ENCODE measurements at regions not wholly inside any gene's neighbourhood (a gene's known extent, or its start where the extent isn't known, plus 50 kb on each side); places are given as distances from the start of the nearest gene placed in this dataset.

- Histone ChIP-seq H3K36me3 (ENCODE audit: control insufficient read depth in 2 of 2, insufficient read depth in 1 of 2, low read length in 2 of 2) (no peaks in the 10 kb centered on the region), H3K27ac (ENCODE audit: extremely low read depth, low read depth, low read length) (no peak overlapping the region), H3K9me3 (ENCODE audit: control insufficient read depth, insufficient read depth, low read depth, low read length) (no peaks in the 10 kb centered on the region), H3K4me1 (ENCODE audit: control insufficient read depth, insufficient read depth, low read length) (no peaks in the 10 kb centered on the region; the same call in 1 of the 2 replicates), H3K4me3 (ENCODE audit: low read depth, low read length) (no peak overlapping the region)
- TF ChIP-seq ZBTB17 (tag by site-specific recombination; IDR thresholded peaks at IDR 0.05) (no peak), ZNF146 (tag by site-specific recombination; IDR thresholded peaks at IDR 0.05) (no peak)
- ChIA-PET CTCF (no interaction called here), POLR2A (no interaction called here)
Observed at GRCh38 chr12:66925083-66925482, 246.2 kb upstream of the GRIP1 start.

DNA sequence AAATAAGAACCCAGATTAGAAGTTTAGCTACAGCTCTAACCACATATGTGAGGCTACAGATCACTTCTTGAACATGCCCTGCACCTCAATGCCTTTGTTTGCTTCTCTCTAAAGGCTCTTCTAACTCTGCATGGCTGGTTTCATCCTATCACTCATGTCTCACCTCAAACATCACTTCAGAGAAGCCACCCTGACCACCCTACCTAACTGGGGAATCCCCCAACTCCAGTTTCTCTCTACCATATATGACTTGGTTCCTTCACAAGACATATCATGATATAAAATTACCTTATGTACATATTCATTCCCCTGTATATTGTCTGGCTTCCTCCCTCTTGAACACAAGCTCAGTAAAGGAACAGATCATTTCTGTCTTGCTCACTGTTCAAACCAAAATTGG lies 250.2 kb upstream of the GRIP1 start:
- ChIA-PET POLR2A (no interaction called here), CTCF (no interaction called here)
- Histone ChIP-seq H3K27ac (ENCODE audit: extremely low read depth, low read depth, low read length) (no peak overlapping the region), H3K4me3 (ENCODE audit: low read depth, low read length) (no peak overlapping the region), H3K9me3 (ENCODE audit: control insufficient read depth, insufficient read depth, low read depth, low read length) (no peaks in the 10 kb centered on the region), H3K4me1 (ENCODE audit: control insufficient read depth, insufficient read depth, low read length) (no peaks in the 10 kb centered on the region; the same call in 1 of the 2 replicates), H3K36me3 (ENCODE audit: control insufficient read depth in 2 of 2, insufficient read depth in 1 of 2, low read length in 2 of 2) (no peaks in the 10 kb centered on the region)
- TF ChIP-seq ZNF362 (tag by site-specific recombination; IDR thresholded peaks at IDR 0.05) (no peak), PRDM6 (tag by site-specific recombination; IDR thresholded peaks at IDR 0.05) (no peak)

GRCh38 chr12:66931091-66931490 lies 252.2 kb upstream of the GRIP1 start:
- no peaks in the 10 kb centered on the region; the same call in 1 of the 2 replicates for H3K4me1 ChIP-seq (ENCODE audit: control insufficient read depth, insufficient read depth, low read length)
- POLR2A ChIA-PET: no interaction called here
- TF ChIP-seq YY1 (tag by site-specific recombination; IDR thresholded peaks at IDR 0.05) (no peak), ZNF580 (tag by site-specific recombination; IDR thresholded peaks at IDR 0.05) (no peak), GLI2 (tag by site-specific recombination; IDR thresholded peaks at IDR 0.05; ENCODE audit: borderline replicate concordance, low read depth) (no peak), ZNF747 (tag by site-specific recombination; IDR thresholded peaks at IDR 0.05) (no peak), ZNF76 (tag by site-specific recombination; IDR thresholded peaks at IDR 0.05; ENCODE audit: borderline replicate concordance, low read depth) (no peak), KLF16 (tag by site-specific recombination; IDR thresholded peaks at IDR 0.05) (no peak), ZNF555 (tag by site-specific recombination; conservative IDR thresholded peaks at IDR 0.05) (no peak), ZSCAN18 (tag by site-specific recombination; IDR thresholded peaks at IDR 0.05) (no peak), REPIN1 (tag by site-specific recombination; IDR thresholded peaks at IDR 0.05; ENCODE audit: low read depth) (no peak)
- TF ChIP-seq, protein P1, sequence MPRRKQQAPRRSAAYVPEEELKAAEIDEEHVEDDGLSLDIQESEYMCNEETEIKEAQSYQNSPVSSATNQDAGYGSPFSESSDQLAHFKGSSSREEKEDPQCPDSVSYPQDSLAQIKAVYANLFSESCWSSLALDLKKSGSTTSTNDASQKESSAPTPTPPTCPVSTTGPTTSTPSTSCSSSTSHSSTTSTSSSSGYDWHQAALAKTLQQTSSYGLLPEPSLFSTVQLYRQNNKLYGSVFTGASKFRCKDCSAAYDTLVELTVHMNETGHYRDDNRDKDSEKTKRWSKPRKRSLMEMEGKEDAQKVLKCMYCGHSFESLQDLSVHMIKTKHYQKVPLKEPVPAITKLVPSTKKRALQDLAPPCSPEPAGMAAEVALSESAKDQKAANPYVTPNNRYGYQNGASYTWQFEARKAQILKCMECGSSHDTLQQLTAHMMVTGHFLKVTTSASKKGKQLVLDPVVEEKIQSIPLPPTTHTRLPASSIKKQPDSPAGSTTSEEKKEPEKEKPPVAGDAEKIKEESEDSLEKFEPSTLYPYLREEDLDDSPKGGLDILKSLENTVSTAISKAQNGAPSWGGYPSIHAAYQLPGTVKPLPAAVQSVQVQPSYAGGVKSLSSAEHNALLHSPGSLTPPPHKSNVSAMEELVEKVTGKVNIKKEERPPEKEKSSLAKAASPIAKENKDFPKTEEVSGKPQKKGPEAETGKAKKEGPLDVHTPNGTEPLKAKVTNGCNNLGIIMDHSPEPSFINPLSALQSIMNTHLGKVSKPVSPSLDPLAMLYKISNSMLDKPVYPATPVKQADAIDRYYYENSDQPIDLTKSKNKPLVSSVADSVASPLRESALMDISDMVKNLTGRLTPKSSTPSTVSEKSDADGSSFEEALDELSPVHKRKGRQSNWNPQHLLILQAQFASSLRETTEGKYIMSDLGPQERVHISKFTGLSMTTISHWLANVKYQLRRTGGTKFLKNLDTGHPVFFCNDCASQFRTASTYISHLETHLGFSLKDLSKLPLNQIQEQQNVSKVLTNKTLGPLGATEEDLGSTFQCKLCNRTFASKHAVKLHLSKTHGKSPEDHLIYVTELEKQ (tag by site-specific recombination; IDR thresholded peaks at IDR 0.05; ENCODE audit: borderline replicate concordance): no peak
- no peaks in the 10 kb centered on the region for H3K9me3 ChIP-seq (ENCODE audit: control insufficient read depth, insufficient read depth, low read depth, low read length)
- no peak overlapping the region for H3K27ac ChIP-seq (ENCODE audit: extremely low read depth, low read depth, low read length)
- CTCF ChIA-PET: no interaction called here
- H3K4me3 ChIP-seq (ENCODE audit: low read depth, low read length): no peak overlapping the region
- no peaks in the 10 kb centered on the region for H3K36me3 ChIP-seq (ENCODE audit: control insufficient read depth in 2 of 2, insufficient read depth in 1 of 2, low read length in 2 of 2)
